Cardiac muscle cell (in vitro differentiated cells and primary cell): ENCODE measurements at regions not wholly inside any gene's neighbourhood (a gene's known extent, or its start where the extent isn't known, plus 50 kb on each side); places are given as distances from the start of the nearest gene placed in this dataset.
"Not testable (repeated sequence)": the region's sequence is repeated elsewhere in the genome, so short reads cannot be mapped to it uniquely, and the experiment has no call there.

Source experiments
- DNase-seq, 2 donors: peaks; one replicate each; pipeline versions ENCODE4 v3.0.0 to v3.0.0-alpha.2; 2010 to 2017; ENCODE audit warnings: low read depth in 1 of 2, low spot score in 1 of 2
- H3K27ac ChIP-seq: fragments of 200-600 bp; sonication (generic); 2 replicates; pipeline ENCODE4 v1.5.1; 2016
- H3K27me3 ChIP-seq: fragments of 200-600 bp; sonication (generic); 2 replicates; pipeline ENCODE4 v1.6.0; 2016; ENCODE audit warnings: control low read depth
- H3K36me3 ChIP-seq: fragments of 200-600 bp; sonication (generic); 2 replicates; pipeline ENCODE4 v1.5.1; 2016; ENCODE audit warnings: control low read depth
- H3K4me1 ChIP-seq: fragments of 200-600 bp; sonication (generic); 2 replicates; pipeline ENCODE4 v1.8.1; 2017; ENCODE audit warnings: low read depth, mild to moderate bottlenecking, mixed run types
- H3K4me3 ChIP-seq: fragments of 200-600 bp; sonication (generic); 2 replicates; pipeline ENCODE4 v1.5.1; 2016; ENCODE audit warnings: mild to moderate bottlenecking
- H3K9me3 ChIP-seq: fragments of 200-600 bp; sonication (generic); 2 replicates; pipeline ENCODE4 v1.5.1; 2017; ENCODE audit warnings: low read depth, mild to moderate bottlenecking, control low read depth
- CTCF ChIP-seq: IDR thresholded peaks from 2 replicates; pipeline ENCODE4 v1.5.1; 2012; ENCODE audit warnings: low read depth, mild to moderate bottlenecking, low read length

GRCh38 chr4:28449085-28449484 is 1588.4 kb downstream of the STIM2 start:
- Histone ChIP-seq H3K4me1 (no peaks in the 10 kb centered on the region), H3K9me3 (no peaks in the 10 kb centered on the region), H3K4me3 (no peak overlapping the region), H3K27ac (no peak overlapping the region), H3K27me3 (no peaks in the 10 kb centered on the region), H3K36me3 (no peaks in the 10 kb centered on the region)
- no peak for DNase-seq
- TF ChIP-seq CTCF = no peak

GRCh38 chr4:28451346-28451745 is 1590.7 kb downstream of the STIM2 start:
- no peak for DNase-seq

GRCh38 chr4:28462766-28463700 is 1602.4 kb downstream of the STIM2 start:
- H3K36me3 ChIP-seq = no peaks in the 10 kb centered on the region
- H3K4me3 ChIP-seq = no peak overlapping the region
- H3K27me3 ChIP-seq = no peaks in the 10 kb centered on the region
- no peak overlapping the region for H3K27ac ChIP-seq
- TF ChIP-seq CTCF = no peak
- no peaks in the 10 kb centered on the region for H3K9me3 ChIP-seq
- no peaks in the 10 kb centered on the region for H3K4me1 ChIP-seq
- DNase-seq = peak; percentile 5

More at GRCh38 chr4:28451346-28451745, 1590.7 kb downstream of the STIM2 start:
- no peaks in the 10 kb centered on the region for H3K27me3 ChIP-seq
- no peak for TF ChIP-seq CTCF
- H3K4me1 ChIP-seq = no peaks in the 10 kb centered on the region
- no peaks in the 10 kb centered on the region for H3K36me3 ChIP-seq
- no peaks in the 10 kb centered on the region for H3K9me3 ChIP-seq
- no peak overlapping the region for H3K4me3 ChIP-seq
- no peak overlapping the region for H3K27ac ChIP-seq

DNA sequence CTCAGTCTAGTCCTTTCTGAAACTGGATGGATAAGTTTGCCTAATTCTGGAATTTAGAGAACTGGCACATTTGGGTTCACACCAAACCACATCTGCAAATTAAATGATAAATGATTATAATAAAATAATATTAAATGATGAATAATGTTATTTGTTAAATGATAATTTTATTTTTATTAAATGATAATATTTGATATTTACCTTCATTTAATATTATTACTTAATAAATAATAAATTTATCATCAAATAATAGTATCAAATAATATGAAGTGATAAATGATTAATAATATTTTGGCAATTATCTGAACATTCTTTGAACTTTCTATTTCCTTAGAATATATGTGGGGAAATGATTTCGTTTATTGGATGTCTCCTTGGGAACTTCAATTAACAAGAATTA is 1604.2 kb downstream of the STIM2 start:
- DNase-seq = no peak
- Histone ChIP-seq H3K27me3 (no peaks in the 10 kb centered on the region), H3K36me3 (no peaks in the 10 kb centered on the region), H3K4me1 (no peaks in the 10 kb centered on the region), H3K4me3 (no peak overlapping the region), H3K9me3 (no peaks in the 10 kb centered on the region), H3K27ac (no peak overlapping the region)
- TF ChIP-seq CTCF = no peak

- H3K36me3 ChIP-seq, H3K4me3 ChIP-seq, H3K27ac ChIP-seq, H3K9me3 ChIP-seq, H3K4me1 ChIP-seq, H3K27me3 ChIP-seq, DNase-seq: not testable (repeated sequence)
Observed at GRCh38 chr4:28466886-28467285, 1606.2 kb downstream of the STIM2 start.

DNA sequence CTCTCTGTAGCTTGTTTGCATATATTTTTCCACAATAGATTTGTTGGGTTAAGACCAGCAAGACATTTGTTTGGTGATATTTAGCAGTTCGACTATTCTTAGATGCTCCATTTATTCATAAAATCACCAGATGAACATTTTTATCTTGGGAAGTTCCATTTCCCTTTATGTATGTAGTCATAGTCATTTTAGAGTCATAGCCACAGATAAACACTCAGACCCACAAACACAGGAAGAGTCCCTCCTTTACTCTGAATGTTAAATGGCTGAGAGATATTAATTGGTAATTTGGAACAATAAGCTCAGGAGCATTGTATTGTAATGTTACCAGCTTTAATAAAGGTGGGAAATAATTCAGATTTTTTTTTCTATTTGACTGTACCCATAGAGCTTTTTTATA is 1608.7 kb downstream of the STIM2 start:
- no peak overlapping the region for H3K27ac ChIP-seq
- H3K4me3 ChIP-seq = no peak overlapping the region
- no peaks in the 10 kb centered on the region for H3K27me3 ChIP-seq
- no peak for TF ChIP-seq CTCF
- no peaks in the 10 kb centered on the region for H3K36me3 ChIP-seq
- H3K4me1 ChIP-seq = no peaks in the 10 kb centered on the region
- no peak for DNase-seq
- no peaks in the 10 kb centered on the region for H3K9me3 ChIP-seq
